Upper lobe of left lung (tissue), 4 donors: ENCODE measurements at regions not wholly inside any gene's neighbourhood (a gene's known extent, or its start where the extent isn't known, plus 50 kb on each side); places are given as distances from the start of the nearest gene placed in this dataset.

Experiments used
- CTCF ChIP-seq, 6 experiments: fragments of 450-650 bp in 4 of 6; fragments of 200-600 bp in 2 of 6; sonication (generic) in 2 of 6; IDR thresholded peaks; one replicate each; pipeline ENCODE4 v1.5.1; 2016 to 2019; ENCODE audit warnings: antibody characterized with exemption in 6 of 6
- POLR2A ChIP-seq, 4 donors: fragments of 450-650 bp; IDR thresholded peaks; one replicate each; pipeline ENCODE4 v1.5.1; 2016 to 2017; ENCODE audit warnings: antibody characterized with exemption in 4 of 4, mild to moderate bottlenecking in 2 of 4
- POLR2AphosphoS5 ChIP-seq, 2 donors: sonication (generic); formaldehyde crosslinking; IDR thresholded peaks; one replicate each; pipeline ENCODE4 v1.5.1; 2017; ENCODE audit warnings: antibody characterized with exemption in 2 of 2

DNA sequence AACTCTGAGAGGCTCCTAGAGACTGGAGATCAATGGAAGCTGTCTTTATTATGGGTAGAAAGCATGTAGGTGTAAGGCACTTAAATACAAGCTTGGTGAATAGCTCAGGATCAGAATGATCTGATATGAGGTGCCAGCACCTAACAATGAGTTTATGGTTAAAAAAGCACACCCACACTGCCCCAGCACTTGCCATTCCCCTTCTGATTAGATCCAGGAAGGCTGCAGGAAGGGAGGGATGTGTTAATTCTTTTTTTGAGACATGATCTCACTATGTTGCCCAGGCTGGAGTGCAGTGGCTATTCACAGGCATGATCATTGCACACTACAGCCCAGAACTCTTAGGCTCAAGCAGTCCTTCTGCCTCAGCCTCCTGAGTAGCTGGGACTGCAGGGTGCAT is 71.8 kb upstream of the IVNS1ABP start:
- TF ChIP-seq POLR2A (IDR thresholded peaks at IDR 0.05), result no peak
- no peak for TF ChIP-seq CTCF (IDR thresholded peaks at IDR 0.05)
- no peak for TF ChIP-seq POLR2AphosphoS5 (IDR thresholded peaks at IDR 0.05)
